HG02642 (cell line): ENCODE measurements at regions not wholly inside any gene's neighbourhood (a gene's known extent, or its start where the extent isn't known, plus 50 kb on each side); places are given as distances from the start of the nearest gene placed in this dataset.

Experiments
- ATAC-seq: cut with Tn5 transposase; IDR thresholded peaks from one replicate; pipeline ENCODE4 v1.9.1; 2021; ENCODE audit warnings: mild to moderate bottlenecking; ENCODE audit not compliant: unreplicated experiment, poor library complexity

GRCh38 chr1:79431340-79431739, 424.8 kb upstream of the ADGRL4 start:
- no peak for ATAC-seq

DNA sequence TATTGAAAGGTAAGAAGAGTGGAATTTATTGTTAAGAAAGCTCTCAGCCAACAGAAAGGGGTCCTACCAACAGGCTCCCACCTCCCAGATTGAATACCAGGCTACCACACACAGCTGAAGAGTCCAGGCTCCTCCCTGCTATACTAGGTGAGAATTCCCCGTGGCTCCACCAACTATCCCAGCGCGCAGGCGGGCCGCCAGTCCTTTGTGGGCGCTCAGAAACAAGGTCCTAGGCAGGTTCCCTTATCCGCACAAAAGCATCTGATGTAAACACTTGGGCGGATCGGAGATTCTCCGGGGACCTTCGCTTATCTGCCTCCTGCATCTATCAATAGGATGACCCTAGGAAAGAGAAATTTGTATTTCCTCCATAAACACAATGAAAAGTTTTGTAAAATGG, 423.9 kb upstream of the ADGRL4 start:
- no peak for ATAC-seq

- ATAC-seq, result no peak
These were observed 416.2 kb upstream of the ADGRL4 start for GRCh38 chr1:79422726-79423125.

- ATAC-seq, result no peak
These were observed 392.0 kb upstream of the ADGRL4 start for GRCh38 chr1:79398501-79398900.

DNA sequence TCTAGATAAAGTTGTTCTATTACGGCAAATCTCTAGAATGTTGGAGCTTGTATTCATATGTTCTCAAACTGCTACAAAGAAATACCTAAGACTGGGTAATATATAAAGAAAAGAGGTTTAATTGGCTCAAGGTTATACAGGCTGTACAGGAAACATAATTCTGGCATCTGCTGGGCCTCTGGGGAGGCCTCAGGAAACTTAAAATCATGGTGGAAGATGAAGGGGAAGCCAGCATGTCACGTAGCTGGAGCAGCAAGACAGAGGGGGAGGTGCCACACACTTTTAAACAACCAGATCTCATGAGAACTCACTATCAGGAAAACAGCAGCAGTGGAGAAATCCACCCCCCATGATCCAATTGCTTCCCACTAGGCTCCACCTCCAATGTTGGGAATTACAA, 390.4 kb upstream of the ADGRL4 start:
- no peak for ATAC-seq

DNA sequence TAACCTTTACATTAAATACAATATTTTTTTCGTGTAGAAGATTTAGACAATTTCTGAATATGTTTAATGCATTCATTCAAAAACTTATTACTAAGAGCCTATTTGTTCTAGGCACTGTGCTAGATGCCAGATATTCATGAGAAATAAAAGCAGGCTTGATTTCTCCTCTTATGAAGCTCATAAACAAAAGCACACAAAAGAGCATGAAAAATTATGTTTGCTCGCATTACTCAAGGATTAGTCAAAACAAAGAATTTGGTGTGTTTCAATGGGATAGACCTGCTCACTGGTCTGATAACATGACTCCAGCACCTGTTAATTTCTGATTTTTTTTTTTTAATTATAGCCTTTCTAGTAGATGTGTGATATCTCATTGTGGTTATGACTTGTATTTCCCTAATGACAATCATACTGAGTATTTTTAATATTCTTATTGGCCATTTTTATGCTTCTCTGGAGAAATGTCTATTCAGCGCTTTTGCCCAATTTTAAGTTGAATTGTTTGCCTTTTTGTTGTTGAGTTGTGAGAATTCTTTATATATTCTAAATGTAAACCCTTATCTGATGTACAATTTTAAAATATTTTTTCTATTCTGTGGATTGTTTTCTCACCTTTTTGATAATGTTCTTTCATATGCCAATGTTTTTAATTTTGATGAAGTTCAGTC, 382.3 kb upstream of the ADGRL4 start:
- no peak for ATAC-seq

- ATAC-seq, result no peak
These were observed 380.2 kb upstream of the ADGRL4 start for GRCh38 chr1:79386730-79387129.

GRCh38 chr1:79380078-79380477, 373.5 kb upstream of the ADGRL4 start:
- no peak for ATAC-seq

DNA sequence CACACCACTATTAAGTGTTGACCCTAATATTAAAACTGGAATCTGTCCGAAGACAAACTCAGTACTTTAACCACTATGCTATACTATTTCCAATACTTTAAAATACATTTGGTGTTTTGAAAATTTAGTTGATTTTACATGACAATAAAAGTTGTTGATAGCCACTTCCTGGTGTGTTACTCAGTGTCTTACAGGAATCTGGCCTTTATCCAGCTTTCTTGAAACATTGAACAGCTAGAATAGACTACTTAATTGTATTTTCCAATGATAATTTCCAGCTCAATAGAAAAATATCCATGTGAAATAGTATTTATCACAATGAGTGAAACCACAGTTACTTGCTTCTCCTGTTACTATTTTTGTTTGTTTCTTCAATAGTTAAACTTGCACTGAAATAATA, 369.6 kb upstream of the ADGRL4 start:
- no peak for ATAC-seq

DNA sequence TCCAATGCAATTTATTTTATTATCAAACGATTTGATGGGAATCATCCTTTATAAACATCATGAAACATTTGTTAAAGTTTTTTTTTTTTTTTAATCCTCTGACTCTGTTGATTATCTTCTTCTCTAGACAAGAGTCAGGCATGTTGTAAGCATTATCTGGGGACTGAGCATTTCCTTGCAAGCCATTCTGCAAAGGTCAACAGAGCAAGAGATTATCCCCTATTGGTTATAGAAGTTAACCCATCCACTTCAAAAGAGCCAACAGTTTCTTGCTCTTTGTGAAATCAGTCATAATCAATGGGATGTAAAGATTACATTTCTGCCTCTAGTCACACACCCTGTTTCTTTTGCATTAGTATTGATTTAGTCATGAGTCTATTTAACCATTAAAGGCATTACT, 368.8 kb upstream of the ADGRL4 start:
- ATAC-seq, result no peak

- no peak for ATAC-seq
These were observed 367.9 kb upstream of the ADGRL4 start for GRCh38 chr1:79374397-79374796.

- ATAC-seq, result no peak
These were observed 367.1 kb upstream of the ADGRL4 start for GRCh38 chr1:79373481-79374125.

- ATAC-seq, result no peak
These were observed 365.3 kb upstream of the ADGRL4 start for GRCh38 chr1:79371802-79372201.

DNA sequence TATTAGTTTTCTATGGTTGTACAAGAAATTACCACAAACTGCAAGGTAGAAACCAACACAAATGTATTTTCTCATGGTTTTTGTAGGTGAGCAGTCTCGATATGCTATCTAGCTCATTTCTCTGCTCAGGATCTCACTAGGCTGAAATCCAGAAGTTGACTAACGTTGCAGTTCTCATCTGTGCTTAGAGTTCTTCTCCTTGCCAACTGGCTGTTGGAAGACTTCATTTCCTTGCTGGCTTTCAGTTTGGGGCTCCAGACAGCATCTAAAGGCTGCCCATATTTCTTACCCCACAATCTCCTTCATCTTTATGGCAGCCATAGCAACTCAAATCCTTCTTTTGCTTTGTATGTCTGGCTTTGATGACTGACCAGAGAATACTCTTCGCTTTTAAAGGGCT, 362.6 kb upstream of the ADGRL4 start:
- no peak for ATAC-seq

- ATAC-seq, result no peak
These were observed 358.4 kb upstream of the ADGRL4 start for GRCh38 chr1:79364896-79365295.

- ATAC-seq, result no peak
These were observed 356.9 kb upstream of the ADGRL4 start for GRCh38 chr1:79363430-79363829.

DNA sequence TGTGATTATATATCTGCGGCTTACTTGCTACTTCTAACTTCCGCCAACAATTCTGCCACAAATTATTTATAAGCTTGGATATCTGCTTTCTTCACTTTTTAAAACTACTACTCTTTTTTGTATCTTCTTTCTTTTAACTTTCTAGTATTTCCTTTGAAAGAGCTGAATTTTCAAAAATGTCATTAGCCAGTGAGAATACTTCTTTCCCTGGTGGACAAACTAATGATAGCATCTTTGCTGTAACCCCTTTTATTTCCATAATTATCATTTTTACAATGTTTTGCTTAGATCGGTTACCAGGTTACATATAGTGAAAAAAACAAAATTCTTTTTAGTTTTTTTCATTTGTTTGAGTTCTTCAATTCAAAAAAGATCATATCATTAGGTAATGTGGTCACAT, 355.9 kb upstream of the ADGRL4 start:
- ATAC-seq, result no peak

DNA sequence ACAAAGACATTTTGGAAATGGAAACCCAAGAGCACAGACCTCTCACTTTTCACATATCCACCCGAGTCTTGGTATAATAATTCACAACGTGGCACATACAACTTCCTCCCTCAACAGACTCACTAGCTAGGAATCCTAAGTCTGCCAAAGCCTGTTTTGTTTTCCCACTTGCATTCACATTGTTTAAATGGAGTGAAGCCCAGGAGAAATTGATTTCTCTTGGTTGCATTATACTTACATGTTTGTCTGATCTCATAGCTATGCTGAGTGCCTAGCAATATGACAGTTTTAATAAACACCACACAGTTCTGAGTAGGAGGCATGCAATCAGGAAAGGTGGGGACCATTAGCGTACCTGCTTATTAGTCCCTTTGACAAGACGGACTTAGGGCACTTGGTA, 348.6 kb upstream of the ADGRL4 start:
- no peak for ATAC-seq

- peak; percentile 61 for ATAC-seq
These were observed 346.7 kb upstream of the ADGRL4 start for GRCh38 chr1:79353224-79353623.

DNA sequence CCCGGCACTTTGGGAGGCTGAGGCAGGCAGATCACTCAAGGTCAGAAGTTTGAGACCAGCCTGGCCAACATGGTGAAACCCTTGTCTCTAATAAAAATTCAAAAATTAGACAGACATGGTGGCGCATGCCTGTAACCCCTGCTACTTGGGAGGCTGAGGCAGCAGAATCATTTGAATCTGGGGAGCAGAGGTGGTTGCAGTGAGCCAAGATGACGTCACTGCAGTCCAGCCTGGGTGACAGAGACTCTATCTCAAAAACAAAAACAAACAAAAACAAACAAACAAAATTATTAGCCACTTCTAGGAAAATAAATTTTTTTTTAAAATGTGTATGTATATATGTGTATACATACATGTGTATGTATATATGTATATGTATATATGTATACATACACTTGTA, 320.3 kb upstream of the ADGRL4 start:
- no peak for ATAC-seq

- ATAC-seq, result no peak
These were observed 319.2 kb upstream of the ADGRL4 start for GRCh38 chr1:79325705-79326104.

GRCh38 chr1:79325126-79325525, 318.6 kb upstream of the ADGRL4 start:
- ATAC-seq, result no peak
